GM12891 (cell line): ENCODE measurements at regions not wholly inside any gene's neighbourhood (a gene's known extent, or its start where the extent isn't known, plus 50 kb on each side); places are given as distances from the start of the nearest gene placed in this dataset.

Source experiments
- POLR2A ChIP-seq: IDR thresholded peaks from 2 replicates; pipeline ENCODE4 v1.6.1; 2011; ENCODE audit warnings: low read depth, low read length, control low read depth
- POLR2AphosphoS5 ChIP-seq: IDR thresholded peaks from 2 replicates; pipeline ENCODE4 v1.6.1; 2011; ENCODE audit warnings: low read depth, low read length, control low read depth
- POU2F2 ChIP-seq: IDR thresholded peaks from 2 replicates; pipeline ENCODE4 v1.6.1; 2011; ENCODE audit warnings: low read depth, mild to moderate bottlenecking, control low read depth, low read length, moderate library complexity
- TAF1 ChIP-seq: IDR thresholded peaks from 2 replicates; pipeline ENCODE4 v1.6.1; 2011; ENCODE audit warnings: low read depth, low read length, control low read depth

GRCh38 chr1:177848577-177848976, 121.3 kb downstream of the SEC16B start:
- TF ChIP-seq POLR2A (no peak), POLR2AphosphoS5 (no peak), TAF1 (no peak), POU2F2 (no peak)
